ENCODE measurements at regions not wholly inside any gene's neighbourhood (a gene's known extent, or its start where the extent isn't known, plus 50 kb on each side); places are given as distances from the start of the nearest gene placed in this dataset.
"Not testable (repeated sequence)": the region's sequence is repeated elsewhere in the genome, so short reads cannot be mapped to it uniquely, and the experiment has no call there.

- no peak for DNase-seq (ENCODE audit: low spot score)
Measured at GRCh38 chr13:88424463-88424862, 753.3 kb downstream of the SLITRK5 start.

GRCh38 chr13:88426661-88427060, 755.5 kb downstream of the SLITRK5 start:
- no peak for DNase-seq (ENCODE audit: low spot score)

- no peak for DNase-seq (ENCODE audit: low spot score)
Measured at GRCh38 chr13:88429862-88430261, 758.7 kb downstream of the SLITRK5 start.

GRCh38 chr13:88434953-88435352, 763.8 kb downstream of the SLITRK5 start:
- no peak for DNase-seq (ENCODE audit: low spot score)

GRCh38 chr13:88436974-88437373, 765.8 kb downstream of the SLITRK5 start:
- no peak for DNase-seq (ENCODE audit: low spot score)

- no peak for DNase-seq (ENCODE audit: low spot score)
Measured at GRCh38 chr13:88450515-88450914, 779.3 kb downstream of the SLITRK5 start.

GRCh38 chr13:88456151-88456550, 785.0 kb downstream of the SLITRK5 start:
- no peak for DNase-seq (ENCODE audit: low spot score)

- no peak for DNase-seq (ENCODE audit: low spot score)
Measured at GRCh38 chr13:88459331-88459730, 788.2 kb downstream of the SLITRK5 start.

GRCh38 chr13:88461272-88462009, 790.3 kb downstream of the SLITRK5 start:
- no peak for DNase-seq (ENCODE audit: low spot score)

- DNase-seq (ENCODE audit: low spot score) = no peak
Measured at GRCh38 chr13:88464851-88465250, 793.7 kb downstream of the SLITRK5 start.

GRCh38 chr13:88472316-88472715, 801.1 kb downstream of the SLITRK5 start:
- DNase-seq (ENCODE audit: low spot score) = no peak

- no peak for DNase-seq (ENCODE audit: low spot score)
Measured at GRCh38 chr13:88483202-88483601, 812.0 kb downstream of the SLITRK5 start.

GRCh38 chr13:88507909-88508308, 836.7 kb downstream of the SLITRK5 start:
- no peak for DNase-seq (ENCODE audit: low spot score)

GRCh38 chr13:88512993-88513392, 841.8 kb downstream of the SLITRK5 start:
- not testable (repeated sequence) for DNase-seq (ENCODE audit: low spot score)

GRCh38 chr13:88526186-88526852, 855.1 kb downstream of the SLITRK5 start:
- DNase-seq (ENCODE audit: low spot score) = no peak

GRCh38 chr13:88526853-88527215, 855.7 kb downstream of the SLITRK5 start:
- DNase-seq (ENCODE audit: low spot score) = no peak

GRCh38 chr13:88541994-88542393, 870.8 kb downstream of the SLITRK5 start:
- DNase-seq (ENCODE audit: low spot score) = no peak

- DNase-seq (ENCODE audit: low spot score) = no peak
Measured at GRCh38 chr13:88544836-88545235, 873.7 kb downstream of the SLITRK5 start.

GRCh38 chr13:88552966-88553365, 881.8 kb downstream of the SLITRK5 start:
- DNase-seq (ENCODE audit: low spot score) = no peak

GRCh38 chr13:88565566-88565965, 894.4 kb downstream of the SLITRK5 start:
- no peak for DNase-seq (ENCODE audit: low spot score)

GRCh38 chr13:88585861-88586260, 914.7 kb downstream of the SLITRK5 start:
- DNase-seq (ENCODE audit: low spot score) = no peak

GRCh38 chr13:88586263-88586662, 915.1 kb downstream of the SLITRK5 start:
- no peak for DNase-seq (ENCODE audit: low spot score)

GRCh38 chr13:88590574-88590973, 919.4 kb downstream of the SLITRK5 start:
- no peak for DNase-seq (ENCODE audit: low spot score)

GRCh38 chr13:88592105-88592504, 920.9 kb downstream of the SLITRK5 start:
- DNase-seq (ENCODE audit: low spot score) = no peak

Data from CD4-positive, alpha-beta T cell treated with Interleukin-15 for 4 hours (primary cell).